NCI-H446 (cell line): ENCODE measurements at regions not wholly inside any gene's neighbourhood (a gene's known extent, or its start where the extent isn't known, plus 50 kb on each side); places are given as distances from the start of the nearest gene placed in this dataset.
"Not testable (repeated sequence)": the region's sequence is repeated elsewhere in the genome, so short reads cannot be mapped to it uniquely, and the experiment has no call there.

Experiments
- DNase-seq, 2 experiments: peaks; one replicate each; lab custom pipeline; 2025; lab: John Stamatoyannopoulos, UW

DNA sequence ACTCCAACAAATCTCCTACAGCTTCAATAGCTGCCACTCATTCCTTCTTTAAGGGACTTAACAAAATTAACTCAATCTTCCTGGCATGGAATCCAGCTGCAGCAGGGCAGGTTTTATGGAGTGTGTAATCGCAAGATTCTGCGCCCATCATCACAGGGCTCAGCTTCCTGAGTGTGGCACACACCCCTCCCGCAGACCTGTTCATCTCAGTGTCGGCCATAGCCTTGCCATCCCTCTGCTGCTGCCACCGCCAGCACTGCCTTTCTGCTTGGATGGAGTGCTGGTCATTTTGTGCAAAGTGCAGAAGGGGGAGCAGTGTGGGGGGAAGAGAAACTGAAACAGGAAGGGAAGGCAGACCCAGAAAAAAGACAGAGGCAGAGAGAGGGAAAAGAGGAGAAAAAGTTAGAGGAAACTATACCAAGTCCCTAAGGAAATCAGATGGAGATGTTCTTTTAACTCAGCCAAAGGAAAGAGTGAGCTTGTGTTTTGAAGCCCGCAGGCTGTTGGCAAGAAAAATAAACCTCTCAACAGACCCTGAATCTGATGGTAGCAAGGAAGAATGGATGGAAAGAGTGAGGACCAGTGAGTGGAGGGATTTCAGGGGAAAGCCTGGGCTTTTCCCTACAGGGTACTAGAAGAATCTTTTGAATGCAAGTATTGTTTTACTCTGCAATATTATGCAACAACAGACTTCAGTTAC, 324.2 kb downstream of the SEC16B start:
- DNase-seq = no peak

DNA sequence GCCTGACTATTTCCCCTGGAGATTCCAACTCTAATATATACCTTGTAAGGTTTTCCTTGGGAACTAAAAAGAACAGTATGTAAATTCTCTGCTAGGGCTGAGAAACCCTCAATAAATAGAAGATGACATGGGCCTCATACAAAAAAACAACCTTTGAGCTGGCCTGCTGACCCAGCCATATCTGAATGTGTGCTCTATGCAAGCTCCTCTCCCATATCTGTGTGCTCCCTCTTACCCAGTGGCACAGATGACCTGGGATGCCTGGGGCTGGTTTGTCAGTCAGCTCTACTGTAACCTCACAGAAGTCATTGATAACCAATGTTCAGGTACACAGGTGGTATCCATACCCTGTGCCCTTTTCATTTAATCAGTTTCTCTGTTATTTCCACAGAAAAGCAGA, 329.2 kb downstream of the SEC16B start:
- DNase-seq = no peak

DNA sequence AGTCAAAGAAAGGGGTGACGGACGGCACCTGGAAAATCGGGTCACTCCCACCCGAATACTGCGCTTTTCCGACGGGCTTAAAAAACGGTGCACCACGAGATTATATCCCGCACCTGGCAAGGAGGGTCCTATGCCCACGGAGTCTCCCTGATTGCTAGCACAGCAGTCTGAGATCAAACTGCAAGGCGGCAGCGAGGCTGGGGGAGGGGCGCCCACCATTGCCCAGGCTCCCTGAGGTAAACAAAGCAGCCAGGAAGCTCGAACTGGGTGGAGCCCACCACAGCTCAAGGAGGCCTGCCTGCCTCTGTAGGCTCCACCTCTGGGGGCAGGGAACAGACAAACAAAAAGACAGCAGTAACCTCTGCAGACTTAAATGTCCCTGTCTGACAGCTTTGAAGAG, 335.7 kb downstream of the SEC16B start:
- not testable (repeated sequence) for DNase-seq

DNA sequence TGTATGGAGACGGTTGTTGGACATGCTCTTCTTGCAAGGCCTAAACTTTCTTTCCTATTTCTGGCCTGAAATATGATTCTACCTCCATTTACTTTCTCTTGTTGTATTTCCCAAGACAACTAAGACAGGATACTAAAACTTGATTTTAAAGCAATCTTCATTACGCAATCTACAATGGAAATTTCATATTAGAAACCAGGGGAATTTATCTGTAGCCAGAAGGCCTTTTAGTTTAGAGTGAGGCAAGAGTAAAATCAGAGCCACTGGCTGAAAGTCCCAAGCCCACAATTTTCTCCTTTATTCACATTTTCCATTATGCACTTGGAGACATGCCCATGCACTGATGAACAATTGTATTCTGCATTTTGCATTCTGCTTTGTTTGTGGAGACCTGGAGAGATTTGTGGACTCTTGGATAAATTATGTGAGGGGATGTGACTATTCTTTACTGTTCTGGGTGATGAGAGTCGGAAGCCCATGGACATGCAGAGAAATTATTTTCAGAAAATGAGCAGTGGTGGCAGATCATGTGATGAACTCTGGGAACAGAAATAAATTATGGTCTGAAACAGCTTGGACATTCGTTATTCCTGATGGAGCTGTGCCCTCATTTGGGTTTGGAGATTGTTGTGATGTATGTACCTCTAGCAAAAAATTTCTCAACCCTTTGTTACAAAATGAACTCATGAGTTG, 336.8 kb downstream of the SEC16B start:
- no peak for DNase-seq

DNA sequence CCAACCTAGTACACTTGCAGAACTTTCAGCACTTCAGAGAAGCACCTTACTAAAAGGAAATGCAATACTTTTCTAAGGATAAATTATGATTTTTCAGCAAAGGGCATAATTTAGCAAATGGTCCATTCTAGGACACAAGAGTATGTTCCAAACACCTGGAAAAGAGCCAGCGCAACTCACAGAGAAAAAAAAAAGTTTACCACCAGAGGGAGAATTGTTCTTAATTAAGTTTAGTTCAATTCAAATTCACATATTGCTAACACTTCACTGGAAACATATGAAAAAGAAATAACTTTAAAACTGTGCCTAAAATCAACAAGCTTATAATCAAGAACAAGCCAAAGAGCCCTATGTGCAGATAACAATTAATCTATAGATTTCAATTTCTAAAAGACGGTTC, 338.1 kb downstream of the SEC16B start:
- no peak for DNase-seq

DNA sequence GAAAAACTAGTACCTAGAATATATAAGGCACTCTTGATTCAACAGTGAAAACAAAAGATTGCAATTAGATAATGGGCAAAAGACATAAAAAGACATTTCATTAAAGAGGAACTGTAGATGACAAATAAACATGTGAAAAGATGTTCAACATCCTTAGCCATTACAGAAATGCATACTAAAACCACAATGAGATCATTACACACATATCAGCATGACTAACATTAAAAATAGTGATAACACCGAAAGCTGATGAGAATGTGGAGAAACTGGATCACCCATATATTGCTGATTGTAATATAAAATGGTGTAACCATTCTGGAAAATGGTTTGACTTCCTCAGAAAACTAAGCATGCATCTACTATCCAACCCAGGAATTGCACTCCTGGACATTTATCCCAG, 340.3 kb downstream of the SEC16B start:
- DNase-seq = no peak

DNA sequence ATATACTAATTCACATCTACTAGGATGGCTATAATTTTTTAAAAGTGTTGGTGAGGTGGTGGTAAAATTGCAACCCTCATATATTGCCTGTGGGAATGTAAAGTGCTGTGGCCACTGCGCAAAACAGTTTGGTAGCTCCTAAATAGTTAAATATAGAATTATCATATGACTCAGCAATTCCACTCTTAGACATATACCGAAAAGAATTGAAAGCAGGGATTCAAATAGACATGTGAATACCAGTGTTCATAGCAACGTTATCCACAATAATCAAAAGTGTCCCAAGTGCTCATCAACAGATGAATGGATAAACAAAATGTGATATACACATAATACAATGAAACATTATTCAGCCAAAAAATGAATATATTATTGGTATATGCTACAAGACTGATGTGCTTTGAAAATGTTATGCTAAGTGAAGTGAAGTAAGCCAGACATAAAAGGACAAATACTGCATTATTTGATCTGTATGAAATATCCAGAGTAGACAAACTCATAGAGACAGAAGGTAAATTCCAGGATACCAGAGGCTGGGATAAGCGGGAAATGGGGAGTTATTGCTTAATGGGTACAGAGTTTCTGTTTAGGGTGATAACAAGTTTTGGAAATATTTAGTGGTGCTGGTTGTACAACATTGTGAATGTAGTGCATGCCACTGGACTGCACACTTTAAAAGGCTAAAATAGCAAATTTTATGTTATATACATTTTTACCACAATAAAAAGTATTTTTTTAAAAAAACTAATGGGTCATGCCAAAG, 342.5 kb downstream of the SEC16B start:
- DNase-seq = no peak

DNA sequence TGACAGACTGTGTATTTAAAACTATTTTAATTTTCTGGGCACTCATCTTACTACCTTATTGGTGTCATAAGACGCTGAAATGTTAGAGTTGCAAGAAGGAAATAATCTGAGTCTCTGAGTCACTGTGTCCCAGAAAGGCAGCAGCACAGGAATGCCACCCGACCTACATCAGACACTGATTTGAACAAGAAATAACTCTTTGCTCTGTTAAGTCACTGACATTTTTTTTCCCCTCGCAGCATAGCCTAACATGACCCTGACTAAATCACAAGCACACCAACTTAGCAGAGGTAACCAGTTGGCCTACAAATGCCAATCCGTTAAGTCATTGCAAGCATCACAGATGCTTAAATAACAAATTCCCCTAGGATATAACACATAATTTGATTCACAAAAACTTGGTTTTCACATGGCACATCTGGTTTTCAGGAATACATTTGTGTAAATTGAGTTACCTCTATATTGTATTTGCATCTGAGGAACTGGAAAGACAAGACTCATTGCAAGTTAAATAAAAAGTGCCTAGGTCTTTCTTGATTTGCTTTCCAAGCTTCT, 349.1 kb downstream of the SEC16B start:
- DNase-seq = no peak

DNA sequence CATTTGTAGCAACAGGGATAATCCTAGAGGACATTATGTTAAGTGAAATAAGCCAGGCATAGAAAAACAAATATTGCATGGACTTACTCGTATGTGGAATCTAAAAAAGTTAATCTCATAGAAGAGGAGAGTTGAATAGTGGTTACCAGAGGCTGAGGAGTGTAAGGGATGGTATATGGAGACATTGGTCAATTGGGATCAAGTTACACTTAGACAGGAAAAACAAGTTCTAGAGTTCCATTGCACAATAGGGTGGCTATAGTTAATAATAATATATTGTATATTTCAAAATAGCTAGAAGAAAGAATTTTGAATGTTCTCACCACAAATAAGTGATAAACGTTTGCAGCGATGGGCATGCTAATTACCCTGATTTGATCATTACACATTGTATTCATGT, 354.6 kb downstream of the SEC16B start:
- DNase-seq = no peak

DNA sequence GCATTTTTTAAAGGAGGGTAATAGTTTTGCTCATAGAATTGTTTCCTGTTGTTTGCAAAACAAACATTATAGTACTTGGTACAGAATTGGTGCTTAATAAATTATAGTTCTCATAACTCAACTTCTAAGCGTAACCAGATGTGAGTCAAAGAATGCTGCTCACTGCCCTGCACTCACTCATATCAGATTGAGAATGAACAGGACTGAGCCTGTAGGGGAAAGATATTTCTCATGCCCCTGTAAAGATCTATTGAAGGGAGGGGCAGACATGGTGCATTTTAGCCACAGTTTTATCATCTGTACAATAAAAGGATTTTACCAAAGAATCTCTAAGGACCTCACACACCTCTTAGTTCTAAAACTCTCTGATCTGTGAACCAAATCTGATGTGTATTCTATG, 358.5 kb downstream of the SEC16B start:
- DNase-seq = no peak

DNA sequence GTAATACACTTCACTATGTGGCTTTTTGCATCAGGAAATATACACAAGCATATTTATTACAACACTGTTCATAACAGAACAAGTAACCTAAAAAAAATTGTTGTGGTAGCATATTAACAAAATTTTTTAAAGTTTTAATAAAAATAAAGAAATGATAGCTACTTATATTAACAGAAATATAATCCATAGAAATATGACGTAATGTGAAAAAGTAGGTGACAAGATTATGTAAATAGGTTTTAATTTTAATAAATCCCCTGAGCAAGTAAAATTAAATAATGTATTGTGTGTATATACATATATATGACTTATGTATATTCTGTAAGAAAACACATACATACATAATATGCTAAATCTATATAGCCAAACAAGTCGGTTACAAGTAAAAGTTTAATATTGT, 359.9 kb downstream of the SEC16B start:
- no peak for DNase-seq

DNA sequence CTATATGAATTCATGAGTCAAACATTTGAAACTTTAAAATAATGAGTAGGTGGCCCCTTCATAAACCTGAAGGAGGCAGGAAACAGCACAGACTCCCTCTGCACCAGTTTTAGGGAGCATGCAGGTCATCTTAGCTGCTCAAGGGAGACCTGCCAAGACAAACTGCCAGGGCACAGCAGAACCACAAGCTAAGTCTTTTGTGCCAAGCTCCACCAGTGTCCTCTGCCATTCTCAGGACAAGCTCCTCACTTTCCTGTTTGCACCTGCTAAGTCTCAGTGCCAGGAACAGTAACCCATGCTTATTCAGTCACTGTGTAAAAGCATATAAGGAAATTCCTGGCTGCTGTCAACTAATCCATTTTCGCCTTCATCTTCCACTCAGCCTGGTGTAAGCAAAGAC, 368.9 kb downstream of the SEC16B start:
- DNase-seq = no peak

DNA sequence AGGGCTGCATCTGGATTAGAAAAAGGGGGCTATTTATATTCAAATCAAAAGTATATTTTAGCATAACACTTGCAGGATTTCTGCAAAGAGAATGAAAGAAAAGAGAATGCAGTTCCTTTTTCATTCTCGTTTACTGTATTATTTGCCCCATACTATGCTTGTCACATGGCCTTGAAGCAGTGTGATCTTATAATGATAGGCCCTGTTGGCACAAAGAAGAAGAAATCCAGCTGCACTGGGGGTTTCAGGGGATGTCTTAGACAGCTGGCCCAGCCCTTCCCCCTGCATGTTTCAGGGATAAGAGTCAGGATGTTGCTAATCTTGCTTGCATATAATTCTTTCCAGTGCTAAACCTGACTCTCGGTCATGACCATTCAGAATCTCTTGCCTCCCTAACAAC, 369.5 kb downstream of the SEC16B start:
- DNase-seq = no peak

DNA sequence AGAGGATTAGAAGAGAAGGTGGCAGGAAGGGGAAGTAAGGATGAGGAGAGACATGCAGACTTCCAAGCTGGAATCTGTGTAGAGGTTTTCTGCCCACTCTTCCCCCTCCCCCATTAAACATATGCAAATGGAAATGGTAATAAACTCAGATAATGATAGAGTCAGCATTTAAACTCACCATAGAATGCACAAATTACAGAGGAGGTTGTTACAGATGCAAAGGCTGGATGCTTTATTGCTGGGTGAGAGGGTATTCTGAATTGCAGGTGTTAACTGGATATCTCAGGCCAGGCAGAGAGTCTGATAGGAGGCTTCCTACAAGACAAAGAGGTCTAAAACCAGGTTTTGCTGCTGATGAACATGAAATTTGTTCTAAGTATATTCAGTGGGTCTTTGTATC, 372.5 kb downstream of the SEC16B start:
- DNase-seq = no peak

DNA sequence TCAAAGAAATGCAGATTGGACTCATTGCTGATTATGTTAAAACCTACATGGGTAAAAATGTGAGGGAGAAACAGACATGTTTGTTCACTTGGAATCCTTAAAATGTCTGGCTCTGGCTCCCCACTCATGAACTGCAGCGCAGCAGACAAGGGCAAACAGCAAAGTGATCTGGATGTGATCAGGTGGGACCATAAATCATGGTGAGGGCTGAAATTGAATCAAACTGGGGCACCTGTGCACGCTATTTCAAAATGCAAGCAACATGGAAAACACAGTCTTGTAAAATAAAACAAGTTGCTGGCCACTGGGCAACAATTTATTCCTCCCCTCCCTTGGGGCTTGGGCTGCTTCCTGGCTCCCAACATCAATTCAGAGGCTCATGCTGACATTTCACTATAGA, 373.4 kb downstream of the SEC16B start:
- no peak for DNase-seq

DNA sequence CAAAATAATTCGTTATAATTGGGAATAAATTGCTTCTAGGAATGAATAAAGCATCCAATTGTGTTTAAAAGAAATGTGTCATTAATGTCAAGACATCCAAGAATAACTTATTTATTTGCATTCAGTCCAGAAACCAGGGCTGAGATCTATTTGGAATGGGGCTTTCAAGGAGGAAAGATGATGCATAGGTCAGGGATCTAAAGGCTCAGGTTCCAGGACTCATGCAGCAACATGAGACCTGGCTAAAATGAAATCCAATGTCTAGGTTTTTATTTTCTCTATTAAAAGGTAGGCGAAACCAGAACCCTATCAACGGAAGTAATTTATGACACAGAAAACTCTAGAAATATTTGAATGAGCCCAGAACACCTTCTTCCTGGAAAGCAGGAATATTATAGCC, 376.8 kb downstream of the SEC16B start:
- no peak for DNase-seq

DNA sequence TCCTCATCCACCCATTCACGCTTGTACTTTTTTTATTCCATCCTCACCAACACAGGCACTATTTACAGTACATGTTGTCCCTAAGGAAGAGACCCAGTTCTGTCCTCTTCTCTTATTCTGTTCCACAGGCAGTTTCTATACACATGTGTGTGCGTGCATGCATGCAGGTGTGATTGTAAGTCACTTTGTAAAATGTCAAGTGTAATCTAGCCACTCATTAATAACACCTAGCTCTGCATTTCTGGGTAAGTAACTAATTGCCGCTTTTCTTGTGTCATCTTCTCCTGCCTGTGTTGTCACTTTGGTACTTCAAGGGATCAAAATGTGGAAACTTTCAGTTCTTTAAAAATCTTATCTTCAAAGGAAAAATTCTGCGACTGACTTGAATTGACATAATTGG, 377.2 kb downstream of the SEC16B start:
- DNase-seq = no peak

DNA sequence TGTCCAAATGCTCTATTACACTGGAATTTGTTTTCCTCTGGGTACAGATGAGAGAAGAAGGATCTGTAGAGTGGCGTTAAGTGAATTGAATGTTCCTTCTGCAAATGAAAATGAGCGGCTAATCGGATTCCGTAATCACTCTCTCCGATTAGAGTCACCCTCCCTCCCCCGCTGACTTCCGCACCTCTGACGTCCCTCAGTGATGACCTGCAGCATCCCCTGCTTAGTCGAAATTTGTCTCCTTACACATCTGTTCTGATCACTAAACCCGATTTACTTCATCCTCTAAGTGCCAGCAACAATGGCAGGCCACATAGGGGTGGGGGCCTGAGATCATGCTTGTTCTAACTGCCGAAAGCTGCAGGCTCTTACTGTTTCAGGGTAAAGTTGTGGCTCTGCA, 378.7 kb downstream of the SEC16B start:
- DNase-seq = no peak

DNA sequence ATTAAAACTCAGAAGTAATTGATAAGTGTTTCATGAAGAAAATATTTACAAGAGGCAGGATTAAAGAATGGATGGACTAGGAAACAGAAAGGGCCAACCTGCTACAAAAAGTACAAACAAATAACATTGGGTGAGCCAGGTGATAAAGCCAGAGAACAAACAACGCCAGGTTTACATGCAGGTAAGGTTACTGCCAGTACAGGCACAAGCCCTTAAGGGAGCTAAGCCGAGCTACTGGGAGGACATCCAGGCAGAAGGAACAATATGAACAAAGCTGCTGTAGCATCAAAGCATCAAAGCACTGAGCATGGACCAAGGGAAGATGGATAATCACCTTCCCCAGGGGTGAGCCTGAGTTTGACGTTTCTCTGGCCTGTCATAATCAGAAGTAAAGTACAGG, 380.7 kb downstream of the SEC16B start:
- no peak for DNase-seq

DNA sequence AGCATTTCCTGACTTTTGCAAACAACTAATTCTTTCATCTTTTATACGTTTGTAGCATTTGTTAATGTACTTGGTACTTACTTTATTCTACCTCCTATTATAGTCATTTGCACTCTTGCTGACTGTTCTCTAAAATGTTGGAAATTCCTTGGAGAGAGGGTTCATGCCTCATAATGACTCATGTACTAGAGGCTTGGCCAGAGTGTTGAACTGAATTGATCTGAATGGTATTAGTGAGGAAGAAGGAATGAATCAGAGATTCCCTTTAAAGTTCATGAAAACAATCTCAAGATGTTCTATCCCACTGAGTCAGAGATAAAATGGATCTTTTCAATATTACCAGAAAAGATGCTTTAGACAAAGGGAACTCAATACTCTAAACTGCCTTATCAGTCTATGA, 383.4 kb downstream of the SEC16B start:
- no peak for DNase-seq

DNA sequence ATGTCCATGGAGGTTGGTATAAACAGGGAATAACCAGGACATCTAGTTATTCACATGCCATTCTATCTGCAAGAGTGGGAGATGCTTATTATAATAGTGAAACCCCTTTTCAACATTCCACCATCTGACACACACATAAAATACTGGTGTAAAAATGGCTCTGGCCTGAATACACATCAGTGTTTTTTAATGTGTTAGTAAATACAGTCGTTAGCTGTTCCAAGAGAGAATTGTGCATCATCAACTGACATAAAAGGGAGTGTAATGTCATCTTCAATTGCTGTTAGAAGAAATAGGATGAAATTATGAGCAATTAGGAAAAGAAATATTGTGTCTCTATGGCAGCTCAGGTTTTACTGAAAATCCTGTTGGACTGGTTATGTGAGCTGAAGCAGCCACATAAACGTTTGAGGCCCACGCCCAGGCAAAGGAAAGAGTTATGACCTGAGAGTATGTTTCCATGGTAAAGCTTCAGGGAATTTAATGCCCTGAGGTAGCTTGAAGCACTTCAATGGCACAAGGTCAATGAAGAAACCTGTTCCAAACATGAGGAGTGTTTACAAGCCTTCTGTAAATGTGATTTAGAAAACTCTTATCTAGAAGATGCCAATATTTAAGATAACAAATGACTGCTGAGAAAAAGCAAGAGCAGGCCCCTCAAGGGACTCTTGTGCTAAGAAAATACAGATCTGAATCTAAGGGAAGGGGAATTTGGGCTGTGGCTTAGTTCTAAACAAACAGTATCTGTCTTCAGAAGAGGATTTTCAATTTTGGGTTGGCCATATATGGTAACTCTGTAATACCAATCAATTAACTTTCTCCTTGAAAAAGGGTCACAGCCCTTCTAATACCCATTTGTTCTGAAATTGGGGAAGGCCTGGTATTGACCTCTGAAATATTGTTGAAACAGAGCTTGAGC, 384.3 kb downstream of the SEC16B start:
- no peak for DNase-seq

DNA sequence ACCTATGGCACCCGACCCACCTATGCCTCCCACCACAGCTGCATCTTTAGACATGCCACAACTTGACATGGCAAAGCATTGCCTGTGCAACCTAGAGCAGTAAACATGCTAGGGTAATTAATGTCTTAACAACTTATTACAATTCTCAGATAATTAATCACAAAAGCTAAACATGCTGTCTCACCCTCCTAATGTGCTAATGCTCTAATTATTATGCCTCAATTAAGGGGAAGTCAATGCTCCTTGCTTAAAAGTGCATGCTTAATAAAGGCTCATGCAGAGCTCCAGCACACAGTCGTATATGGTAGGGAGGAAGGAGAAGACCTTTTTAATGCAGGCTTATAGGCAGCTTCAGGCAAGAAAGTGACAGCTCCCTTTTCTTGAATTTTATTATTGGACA, 396.0 kb downstream of the SEC16B start:
- DNase-seq = no peak
